Neuronal stem cell (in vitro differentiated cells): ENCODE measurements at regions not wholly inside any gene's neighbourhood (a gene's known extent, or its start where the extent isn't known, plus 50 kb on each side); places are given as distances from the start of the nearest gene placed in this dataset.
"Not testable (repeated sequence)": the region's sequence is repeated elsewhere in the genome, so short reads cannot be mapped to it uniquely, and the experiment has no call there.

Experiments used
- DNase-seq: peaks from one replicate; pipeline ENCODE4 v3.0.0-alpha.2; 2013; ENCODE audit warnings: low spot score
- H2AFZ ChIP-seq: one replicate; pipeline ENCODE4 v1.6.1; 2013; ENCODE audit warnings: mild to moderate bottlenecking, low read length, inconsistent platforms
- H2AK5ac ChIP-seq: 2 replicates; pipeline ENCODE4 v1.6.1; 2013; ENCODE audit warnings: low read depth, mild to moderate bottlenecking, inconsistent platforms, low read length, moderate library complexity, mixed read lengths
- H2BK120ac ChIP-seq: 2 replicates; pipeline ENCODE4 v1.6.1; 2013; ENCODE audit warnings: low read depth, mild to moderate bottlenecking, inconsistent platforms, low read length, moderate library complexity, mixed read lengths
- H2BK12ac ChIP-seq: one replicate; pipeline ENCODE4 v1.6.1; 2013; ENCODE audit warnings: low read length, inconsistent platforms
- H2BK15ac ChIP-seq: 2 replicates; pipeline ENCODE4 v1.6.1; 2013; ENCODE audit warnings: mild to moderate bottlenecking, low read length, inconsistent platforms, mixed read lengths
- H2BK5ac ChIP-seq: one replicate; pipeline ENCODE4 v1.6.1; 2013; ENCODE audit warnings: inconsistent platforms, mild to moderate bottlenecking, low read length, moderate library complexity
- H3K14ac ChIP-seq: one replicate; pipeline ENCODE4 v1.6.1; 2013; ENCODE audit warnings: low read length, inconsistent platforms
- H3K18ac ChIP-seq: 2 replicates; pipeline ENCODE4 v1.6.1; 2013; ENCODE audit warnings: low read length, inconsistent platforms
- H3K23ac ChIP-seq: 2 replicates; pipeline ENCODE4 v1.6.1; 2013; ENCODE audit warnings: low read depth, mild to moderate bottlenecking, mixed read lengths, low read length, inconsistent platforms; ENCODE audit not compliant: poor library complexity
- H3K27ac ChIP-seq: replicated peaks from 3 replicates; pipeline ENCODE4 v1.5.1; 2013; ENCODE audit warnings: low read length, inconsistent platforms
- H3K27me3 ChIP-seq, 3 experiments: 2 replicates each; pipeline ENCODE4 v1.6.1; 2013; ENCODE audit warnings: low read length in 3 of 3, mild to moderate bottlenecking in 2 of 3, inconsistent platforms in 1 of 3, low read depth in 1 of 3, mixed read lengths in 1 of 3, moderate library complexity in 1 of 3; ENCODE audit not compliant: control insufficient read depth in 3 of 3, insufficient read depth in 3 of 3
- H3K36me3 ChIP-seq, 2 donors: replicated peaks in 1 of 2; 2 replicates each; pipeline ENCODE4 v1.6.1; 2013; ENCODE audit warnings: low read length in 2 of 2; ENCODE audit not compliant: control insufficient read depth in 2 of 2, insufficient read depth in 2 of 2
- H3K4ac ChIP-seq: 2 replicates; pipeline ENCODE4 v1.6.1; 2013; ENCODE audit warnings: inconsistent platforms, mild to moderate bottlenecking, low read length, moderate library complexity
- H3K4me1 ChIP-seq, 2 donors: 1 replicate in 1 of 2; 2 replicates in 1 of 2; pipeline ENCODE4 v1.6.1; 2013; ENCODE audit warnings: low read length in 2 of 2, low read depth in 1 of 2; ENCODE audit not compliant: control insufficient read depth in 2 of 2, insufficient read depth in 1 of 2
- H3K4me2 ChIP-seq: one replicate; pipeline ENCODE4 v1.6.1; 2013; ENCODE audit warnings: mild to moderate bottlenecking, low read length, inconsistent platforms; ENCODE audit not compliant: insufficient read depth, poor library complexity, severe bottlenecking
- H3K4me3 ChIP-seq, 2 donors: 2 replicates each; pipeline ENCODE4 v1.5.1; 2013; ENCODE audit warnings: low read length in 2 of 2, mild to moderate bottlenecking in 2 of 2, inconsistent platforms in 1 of 2, moderate library complexity in 1 of 2
- H3K79me1 ChIP-seq: one replicate; pipeline ENCODE4 v1.6.1; 2013; ENCODE audit warnings: low read depth, mild to moderate bottlenecking, inconsistent platforms, low read length, moderate library complexity
- H3K9ac ChIP-seq: one replicate; pipeline ENCODE4 v1.6.1; 2013; ENCODE audit warnings: mild to moderate bottlenecking, low read depth, low read length, inconsistent platforms; ENCODE audit not compliant: poor library complexity
- H3K9me3 ChIP-seq, 2 donors: replicated peaks in 1 of 2; 2 replicates each; pipeline versions ENCODE3 to v1.6.1; 2013; ENCODE audit warnings: low read length in 2 of 2, mild to moderate bottlenecking in 2 of 2, inconsistent platforms in 1 of 2, low read depth in 1 of 2, mixed read lengths in 1 of 2, moderate library complexity in 1 of 2; ENCODE audit not compliant: control insufficient read depth in 2 of 2, insufficient read depth in 1 of 2
- H4K8ac ChIP-seq: one replicate; pipeline ENCODE4 v1.6.1; 2013; ENCODE audit warnings: low read depth, mild to moderate bottlenecking, inconsistent platforms, low read length, moderate library complexity
- H4K91ac ChIP-seq: one replicate; pipeline ENCODE4 v1.6.1; 2013; ENCODE audit warnings: low read length, low read depth, mild to moderate bottlenecking, inconsistent platforms; ENCODE audit not compliant: poor library complexity
- WGBS, 2 donors: extraction: QIAGEN DNeasy Blood & Tissue Kit; methylation state at CpG; one replicate each; pipeline ENCODE4 v1.1.7; 2013; ENCODE audit warnings: missing lambda C conversion rate in 2 of 2, mixed read lengths in 1 of 2; ENCODE audit not compliant: insufficient read length in 2 of 2, insufficient replicate concordance in 1 of 2; ENCODE audit errors: extremely low coverage in 2 of 2; 5-methylcytosine and 5-hydroxymethylcytosine counted together

DNA sequence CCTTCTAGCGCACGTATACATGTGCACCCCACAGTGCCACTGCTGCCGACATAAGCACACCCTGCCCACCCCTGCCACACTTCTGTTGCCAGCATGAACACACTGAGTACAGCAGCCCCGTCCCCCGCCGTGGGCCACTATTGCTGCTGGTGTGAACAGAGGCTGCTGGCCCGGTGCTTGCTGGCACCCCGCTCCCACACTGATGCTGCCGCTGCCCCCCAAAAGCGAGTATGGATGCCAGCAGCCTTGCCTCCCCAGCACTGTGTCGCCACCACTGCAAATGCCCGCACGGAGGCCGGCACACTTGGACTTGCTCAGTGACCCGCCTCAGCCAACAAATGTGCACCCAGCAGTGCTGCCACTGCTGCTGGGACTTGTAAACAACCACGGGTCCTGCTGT lies 872.4 kb upstream of the ATXN7L3B start:
- no peak for DNase-seq
- Histone ChIP-seq H3K4me1 (no peaks in the 10 kb centered on the region), H3K14ac (no peak overlapping the region), H2AFZ (no peak overlapping the region), H3K4ac (peak overlapping the region; percentile 53), H3K27ac (no peak overlapping the region), H2BK120ac (no peak overlapping the region), H2BK12ac (peak overlapping the region; percentile 63), H3K36me3 (no peaks in the 10 kb centered on the region), H3K23ac (peak overlapping the region; percentile 80), H3K4me2 (no peak overlapping the region), H2BK5ac (no peak overlapping the region), H3K79me1 (peaks cover 4% of the 10 kb centered on the region), H3K9ac (no peak overlapping the region), H2AK5ac (peak overlapping the region; percentile 56), H3K4me3 (peak overlapping the region in 1 of 2 donors; percentile 35), H4K91ac (no peak overlapping the region), H3K18ac (peak overlapping the region; percentile 38), H3K9me3 (no peaks in the 10 kb centered on the region), H2BK15ac (no peak overlapping the region), H4K8ac (no peak overlapping the region), H3K27me3 (no peaks in the 10 kb centered on the region)
- WGBS, 2 donors: no CpG with 5 or more reads among the region's 16 CpGs

DNA sequence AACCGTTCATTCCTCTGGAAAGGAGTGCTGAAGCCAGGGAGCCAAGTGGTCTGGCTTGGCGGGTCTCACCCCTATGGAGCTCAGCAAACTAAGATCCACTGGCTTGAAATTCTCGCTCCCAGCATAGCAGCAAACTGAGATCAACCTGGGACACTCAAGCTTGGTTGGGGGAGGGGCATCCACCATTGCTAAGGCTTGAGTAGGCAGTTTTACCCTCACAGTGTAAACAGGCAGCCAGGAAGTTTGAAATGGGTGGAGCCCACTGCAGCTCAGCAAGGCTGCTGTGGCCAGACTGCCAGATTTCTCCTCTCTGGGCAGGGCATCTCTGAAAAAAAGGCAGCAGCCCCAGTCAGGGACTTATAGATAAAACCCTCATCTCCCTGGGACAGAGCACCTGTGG lies 866.1 kb upstream of the ATXN7L3B start:
- H3K4me1 ChIP-seq, DNase-seq, H3K27ac ChIP-seq, H3K79me1 ChIP-seq, H3K9ac ChIP-seq, H2AK5ac ChIP-seq, H3K4me2 ChIP-seq, H3K14ac ChIP-seq, H2BK120ac ChIP-seq, H3K9me3 ChIP-seq, H3K23ac ChIP-seq, H3K36me3 ChIP-seq, H3K18ac ChIP-seq, H4K8ac ChIP-seq, H2BK15ac ChIP-seq, H3K4me3 ChIP-seq, H4K91ac ChIP-seq, H3K4ac ChIP-seq, H3K27me3 ChIP-seq, H2BK5ac ChIP-seq, H2BK12ac ChIP-seq: not testable (repeated sequence)
- H2AFZ ChIP-seq: peak overlapping the region; percentile 45
- no CpG with 5 or more reads among the region's 3 CpGs for WGBS, 2 donors

DNA sequence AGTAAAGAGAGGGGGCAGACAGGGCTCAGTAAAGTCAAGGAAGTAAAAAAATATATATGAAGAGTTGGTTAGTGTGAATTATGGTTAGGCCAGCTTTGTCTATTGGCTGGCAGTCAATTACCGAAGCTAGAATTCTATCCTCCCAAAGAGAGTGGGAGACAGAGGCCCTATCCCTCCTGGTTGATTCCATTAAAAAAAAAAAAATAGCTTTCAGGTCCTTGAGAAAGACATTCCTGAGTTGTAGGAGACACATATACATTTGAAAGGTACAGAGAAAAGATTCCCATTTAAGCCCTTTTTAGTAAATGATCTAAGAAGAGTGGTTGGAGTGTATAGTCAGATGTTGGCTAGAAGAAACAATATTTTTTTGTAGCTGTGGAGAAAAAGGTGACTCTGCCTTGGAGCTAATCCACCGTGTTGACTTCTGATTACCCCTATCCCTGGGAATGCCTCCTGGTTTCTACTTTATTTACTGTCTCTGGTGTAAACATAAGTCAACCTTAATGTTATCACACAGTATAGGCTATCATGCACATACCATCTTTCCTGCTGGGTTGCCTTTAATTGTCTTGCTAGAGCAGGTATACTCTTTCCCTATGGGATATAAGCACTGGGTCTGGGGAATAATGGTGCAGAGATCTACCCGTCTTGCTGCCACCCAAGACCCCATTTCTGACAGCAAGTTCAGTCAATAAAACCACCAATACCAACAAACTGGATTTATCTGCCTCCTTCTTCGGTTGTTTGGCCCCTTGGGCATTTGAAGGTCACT lies 859.9 kb upstream of the ATXN7L3B start:
- Histone ChIP-seq H3K79me1 (no peaks in the 10 kb centered on the region), H3K23ac (no peak overlapping the region), H3K4me1 (no peaks in the 10 kb centered on the region), H2BK120ac (no peak overlapping the region), H2AK5ac (no peak overlapping the region), H3K4me2 (no peak overlapping the region), H2AFZ (no peak overlapping the region), H4K8ac (no peak overlapping the region), H3K36me3 (no peaks in the 10 kb centered on the region), H3K18ac (no peak overlapping the region), H2BK12ac (no peak overlapping the region), H3K14ac (no peak overlapping the region), H3K4ac (no peak overlapping the region), H3K9ac (no peak overlapping the region), H2BK15ac (no peak overlapping the region), H3K27ac (no peak overlapping the region), H3K4me3 (no peak overlapping the region), H3K27me3 (no peaks in the 10 kb centered on the region), H2BK5ac (no peak overlapping the region), H3K9me3 (no peaks in the 10 kb centered on the region), H4K91ac (no peak overlapping the region)
- no CpG with 5 or more reads among the region's 4 CpGs for WGBS, 2 donors
- no peak for DNase-seq

DNA sequence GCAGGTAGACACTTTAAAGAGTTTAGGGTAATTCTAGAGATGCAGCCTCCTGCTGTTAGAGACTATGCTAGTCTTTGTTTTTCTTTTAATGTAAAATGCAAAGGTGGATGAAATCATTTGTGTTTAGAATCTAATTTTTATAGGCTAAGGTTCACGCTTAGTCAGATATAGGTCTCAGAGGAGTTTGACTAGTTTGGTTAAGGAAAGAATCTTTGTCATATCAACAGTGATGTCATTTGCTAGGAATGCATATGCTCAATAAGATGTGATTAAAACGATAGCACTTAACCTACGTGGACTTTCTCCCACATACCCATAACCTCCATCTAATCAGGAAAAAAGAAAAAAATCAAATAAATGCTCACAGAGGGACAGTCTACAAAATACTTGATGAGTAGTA lies 859.3 kb upstream of the ATXN7L3B start:
- no peaks in the 10 kb centered on the region for H3K4me1 ChIP-seq
- no peak overlapping the region for H2AK5ac ChIP-seq
- H3K79me1 ChIP-seq: no peaks in the 10 kb centered on the region
- DNase-seq: no peak
- no peak overlapping the region for H3K23ac ChIP-seq
- no peaks in the 10 kb centered on the region for H3K27me3 ChIP-seq
- H3K4ac ChIP-seq: no peak overlapping the region
- H4K8ac ChIP-seq: no peak overlapping the region
- H3K27ac ChIP-seq: no peak overlapping the region
- no peak overlapping the region for H3K14ac ChIP-seq
- H3K4me2 ChIP-seq: no peak overlapping the region
- H2BK12ac ChIP-seq: no peak overlapping the region
- no peaks in the 10 kb centered on the region for H3K36me3 ChIP-seq
- H3K9me3 ChIP-seq: no peaks in the 10 kb centered on the region
- H2AFZ ChIP-seq: no peak overlapping the region
- H3K4me3 ChIP-seq: no peak overlapping the region
- no peak overlapping the region for H2BK120ac ChIP-seq
- H2BK5ac ChIP-seq: no peak overlapping the region
- no peak overlapping the region for H3K9ac ChIP-seq
- no peak overlapping the region for H4K91ac ChIP-seq
- no peak overlapping the region for H3K18ac ChIP-seq
- WGBS, 2 donors: no CpG with 5 or more reads among the region's 3 CpGs
- no peak overlapping the region for H2BK15ac ChIP-seq
